ENCODE measurements at regions not wholly inside any gene's neighbourhood (a gene's known extent, or its start where the extent isn't known, plus 50 kb on each side); places are given as distances from the start of the nearest gene placed in this dataset.

DNA sequence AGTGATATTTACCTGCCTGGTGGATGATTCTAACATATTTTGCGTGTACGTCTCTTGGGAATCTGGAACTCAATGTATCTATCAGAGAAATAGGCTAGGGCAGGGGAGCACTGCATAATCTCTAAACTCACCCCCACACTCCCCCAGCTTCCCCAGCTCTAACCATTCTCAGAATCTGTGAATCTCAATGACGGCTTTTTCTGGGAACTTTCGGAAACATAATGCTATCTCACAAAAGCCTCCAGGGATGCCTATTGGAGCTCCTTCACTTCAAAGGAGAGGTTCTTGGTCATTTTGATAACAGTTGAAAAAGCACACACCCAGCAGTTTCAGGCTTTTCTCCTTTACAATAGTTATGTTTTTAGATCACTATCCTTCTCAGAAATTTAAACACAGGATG lies 113.8 kb upstream of the MAGI3 start:
- no peaks in the 10 kb centered on the region for H3K4me1 ChIP-seq
- H3K9me3 ChIP-seq = no peaks in the 10 kb centered on the region
- DNase-seq = no peak
- 59 to 61% methylated on average over 4 of the region's 4 CpGs for WGBS, 2 donors
- intact Hi-C loops (cut with DNase I) = no loop called here
- ATAC-seq = no peak
- TF ChIP-seq, protein P1, sequence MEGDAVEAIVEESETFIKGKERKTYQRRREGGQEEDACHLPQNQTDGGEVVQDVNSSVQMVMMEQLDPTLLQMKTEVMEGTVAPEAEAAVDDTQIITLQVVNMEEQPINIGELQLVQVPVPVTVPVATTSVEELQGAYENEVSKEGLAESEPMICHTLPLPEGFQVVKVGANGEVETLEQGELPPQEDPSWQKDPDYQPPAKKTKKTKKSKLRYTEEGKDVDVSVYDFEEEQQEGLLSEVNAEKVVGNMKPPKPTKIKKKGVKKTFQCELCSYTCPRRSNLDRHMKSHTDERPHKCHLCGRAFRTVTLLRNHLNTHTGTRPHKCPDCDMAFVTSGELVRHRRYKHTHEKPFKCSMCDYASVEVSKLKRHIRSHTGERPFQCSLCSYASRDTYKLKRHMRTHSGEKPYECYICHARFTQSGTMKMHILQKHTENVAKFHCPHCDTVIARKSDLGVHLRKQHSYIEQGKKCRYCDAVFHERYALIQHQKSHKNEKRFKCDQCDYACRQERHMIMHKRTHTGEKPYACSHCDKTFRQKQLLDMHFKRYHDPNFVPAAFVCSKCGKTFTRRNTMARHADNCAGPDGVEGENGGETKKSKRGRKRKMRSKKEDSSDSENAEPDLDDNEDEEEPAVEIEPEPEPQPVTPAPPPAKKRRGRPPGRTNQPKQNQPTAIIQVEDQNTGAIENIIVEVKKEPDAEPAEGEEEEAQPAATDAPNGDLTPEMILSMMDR (IDR thresholded peaks at IDR 0.05) = no peak
- no peak overlapping the region for H3K27ac ChIP-seq
- H3K36me3 ChIP-seq = no peaks in the 10 kb centered on the region
- H3K27me3 ChIP-seq = peaks cover 0 to 6% (median 0%) of the 10 kb centered on the region in 7 donors
- no peak overlapping the region for H3K4me3 ChIP-seq

DNA sequence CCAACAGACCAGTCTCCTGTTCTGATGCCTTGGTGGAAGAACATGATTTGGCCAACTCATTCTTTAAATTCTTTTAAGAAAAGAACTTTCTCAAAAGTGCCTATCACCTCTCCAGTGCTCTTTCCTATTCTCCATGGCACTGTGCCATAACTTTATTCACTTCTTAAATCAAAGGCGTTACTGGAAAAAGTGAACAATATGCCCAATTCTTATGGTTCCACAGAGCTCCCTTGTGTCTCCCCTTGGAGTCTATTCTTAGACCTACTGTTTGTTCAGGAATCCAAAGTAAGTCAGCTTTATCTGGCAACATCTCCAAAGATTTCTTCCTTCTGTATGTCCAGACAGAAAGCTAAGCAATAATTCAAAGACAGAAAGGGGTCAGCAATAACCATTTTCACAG lies 111.9 kb upstream of the MAGI3 start:
- H3K4me3 ChIP-seq = no peak overlapping the region
- WGBS, 2 donors = 45 to 52% methylated on average over 1 of the region's 1 CpG
- H3K9me3 ChIP-seq = no peaks in the 10 kb centered on the region
- no peak for DNase-seq
- intact Hi-C loops (cut with DNase I) = no loop called here
- ATAC-seq = no peak
- H3K27ac ChIP-seq = no peak overlapping the region
- no peaks in the 10 kb centered on the region for H3K36me3 ChIP-seq
- TF ChIP-seq, protein P1 (IDR thresholded peaks at IDR 0.05) = no peak
- peaks cover 0 to 6% (median 0%) of the 10 kb centered on the region in 7 donors for H3K27me3 ChIP-seq
- H3K4me1 ChIP-seq = no peaks in the 10 kb centered on the region

DNA sequence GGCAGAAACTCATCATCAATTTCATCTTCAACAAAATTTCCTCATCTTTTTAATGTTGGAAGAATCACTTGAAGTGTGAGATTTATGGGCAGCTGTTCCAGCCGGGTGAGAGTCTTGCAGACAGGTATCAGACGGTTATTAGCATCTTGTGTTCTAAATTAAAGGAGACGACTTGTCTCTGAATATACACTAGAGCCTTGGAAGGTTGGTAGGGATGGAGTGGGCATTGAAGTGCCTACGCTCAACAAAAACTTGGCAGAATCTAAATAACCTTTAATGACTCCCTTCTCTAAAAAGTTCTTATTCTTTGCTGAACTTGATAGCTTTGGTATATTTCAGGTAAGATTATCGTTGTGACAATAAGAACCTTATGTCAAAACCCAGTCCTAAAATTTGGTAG lies 111.5 kb upstream of the MAGI3 start:
- Histone ChIP-seq H3K27me3 (peaks cover 0 to 6% (median 0%) of the 10 kb centered on the region in 7 donors), H3K4me1 (no peaks in the 10 kb centered on the region), H3K9me3 (no peaks in the 10 kb centered on the region), H3K27ac (no peak overlapping the region), H3K36me3 (no peaks in the 10 kb centered on the region), H3K4me3 (no peak overlapping the region)
- WGBS, 2 donors = 88 to 89% methylated on average over 5 of the region's 5 CpGs
- ATAC-seq (no peak), DNase-seq (no peak)
- intact Hi-C loops (cut with DNase I) = no loop called here
- TF ChIP-seq, protein P1 (IDR thresholded peaks at IDR 0.05) = no peak

DNA sequence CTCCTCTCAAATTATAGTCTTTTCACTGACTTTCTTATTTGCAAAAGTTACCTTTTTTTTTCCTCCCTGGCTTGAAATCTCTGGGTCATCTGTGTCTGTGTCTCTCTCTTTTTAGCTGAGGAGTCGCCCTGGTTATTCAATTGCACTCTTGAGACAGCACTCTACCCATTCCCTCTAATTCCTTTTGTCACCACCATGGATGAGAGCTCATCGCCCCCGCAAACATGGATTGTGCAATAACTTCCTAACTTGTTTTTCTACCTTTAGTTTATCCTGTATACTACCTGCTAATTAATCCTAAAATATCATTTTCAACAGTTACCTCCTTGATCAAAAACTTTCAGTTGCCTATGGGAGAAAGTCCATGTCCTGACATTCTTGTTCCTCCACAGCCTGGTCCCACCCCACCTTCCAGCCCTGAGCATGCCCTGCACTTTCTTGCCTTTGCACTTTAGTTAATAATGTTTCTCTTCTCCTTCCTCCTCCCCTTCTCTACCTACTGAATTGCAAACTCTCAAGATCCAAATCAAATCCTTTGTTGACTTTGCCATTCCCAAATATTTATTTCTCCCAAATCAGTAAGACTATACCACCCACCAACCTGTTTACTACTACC lies 110.4 kb upstream of the MAGI3 start:
- H3K36me3 ChIP-seq = no peaks in the 10 kb centered on the region
- intact Hi-C loops (cut with DNase I) = no loop called here
- H3K27me3 ChIP-seq = peaks cover 0 to 6% (median 0%) of the 10 kb centered on the region in 7 donors
- no peak for ATAC-seq
- WGBS, 2 donors = 86 to 90% methylated on average over 3 of the region's 3 CpGs
- H3K9me3 ChIP-seq = no peaks in the 10 kb centered on the region
- H3K4me3 ChIP-seq = no peak overlapping the region
- no peak for DNase-seq
- TF ChIP-seq, protein P1 (IDR thresholded peaks at IDR 0.05) = no peak
- peaks cover 0 to 5% (median 0%) of the 10 kb centered on the region in 9 donors for H3K4me1 ChIP-seq
- no peak overlapping the region for H3K27ac ChIP-seq

Data from heart right ventricle (tissue), 16 donors.